CD14-positive monocyte (primary cell): ENCODE measurements at regions not wholly inside any gene's neighbourhood (a gene's known extent, or its start where the extent isn't known, plus 50 kb on each side); places are given as distances from the start of the nearest gene placed in this dataset.
A peak's percentile ranks its signal among the peaks of the same experiment; 100 is the strongest.

Source experiments
- DNase-seq, 3 donors: peaks; one replicate each; pipeline ENCODE4 v3.0.0-alpha.2; 2011 to 2022
- H2AFZ ChIP-seq: 2 replicates; pipeline ENCODE4 v1.6.0; 2012; ENCODE audit warnings: mild to moderate bottlenecking, low read depth, low read length, inconsistent platforms; ENCODE audit not compliant: insufficient read depth, poor library complexity, severe bottlenecking
- H3K27ac ChIP-seq, 2 donors: 1 replicate in 1 of 2; 2 replicates in 1 of 2; pipeline ENCODE4 v1.5.1; 2012 to 2013; ENCODE audit warnings: low read length in 2 of 2, control low read depth in 1 of 2, inconsistent platforms in 1 of 2, low read depth in 1 of 2, mild to moderate bottlenecking in 1 of 2
- H3K27me3 ChIP-seq, 2 donors: one replicate each; pipeline versions ENCODE4 v1.6.0 to v1.6.1; 2011 to 2013; ENCODE audit warnings: low read length in 2 of 2; ENCODE audit not compliant: control insufficient read depth in 2 of 2, insufficient read depth in 2 of 2
- H3K36me3 ChIP-seq, 2 donors: replicated peaks in 1 of 2; 1 replicate in 1 of 2; 2 replicates in 1 of 2; pipeline versions ENCODE4 v1.5.1 to v1.6.1; 2012 to 2013; ENCODE audit warnings: low read length in 2 of 2, control low read depth in 1 of 2, inconsistent platforms in 1 of 2, mild to moderate bottlenecking in 1 of 2; ENCODE audit not compliant: insufficient read depth in 2 of 2, control insufficient read depth in 1 of 2
- H3K4me1 ChIP-seq, 2 donors: 1 replicate in 1 of 2; 2 replicates in 1 of 2; pipeline versions ENCODE4 v1.5.1 to v1.6.1; 2012 to 2013; ENCODE audit warnings: low read length in 2 of 2, control low read depth in 1 of 2, inconsistent platforms in 1 of 2, mild to moderate bottlenecking in 1 of 2, moderate library complexity in 1 of 2; ENCODE audit not compliant: insufficient read depth in 2 of 2, control insufficient read depth in 1 of 2
- H3K4me2 ChIP-seq: replicated peaks from 2 replicates; pipeline ENCODE3; 2012; ENCODE audit warnings: low read length, moderate library complexity, mild to moderate bottlenecking; ENCODE audit not compliant: poor library complexity, severe bottlenecking; ENCODE audit errors: extremely low read depth
- H3K4me3 ChIP-seq, 3 experiments: fragments of 200-600 bp in 1 of 3; sonication (generic) in 1 of 3; replicated peaks in 1 of 3; 1 replicate in 2 of 3; 2 replicates in 1 of 3; pipeline ENCODE4 v1.5.1; 2011 to 2013; ENCODE audit warnings: low read length in 3 of 3, mild to moderate bottlenecking in 3 of 3, control low read depth in 2 of 3, low read depth in 2 of 3, inconsistent platforms in 1 of 3, moderate library complexity in 1 of 3
- H3K79me2 ChIP-seq: 2 replicates; pipeline ENCODE4 v1.6.0; 2012; ENCODE audit warnings: mild to moderate bottlenecking, control low read depth, inconsistent platforms, low read length, moderate library complexity; ENCODE audit not compliant: insufficient read depth
- H3K9ac ChIP-seq: 2 replicates; pipeline ENCODE4 v1.6.0; 2017; ENCODE audit warnings: low read length, mild to moderate bottlenecking; ENCODE audit not compliant: insufficient read depth, poor library complexity, severe bottlenecking
- H3K9me3 ChIP-seq, 2 donors: replicated peaks in 1 of 2; 1 replicate in 1 of 2; 2 replicates in 1 of 2; pipeline versions ENCODE4 v1.5.1 to v1.6.1; 2012 to 2013; ENCODE audit warnings: low read length in 2 of 2, control low read depth in 1 of 2; ENCODE audit not compliant: control insufficient read depth in 1 of 2, insufficient read depth in 1 of 2
- H4K20me1 ChIP-seq: 2 replicates; pipeline ENCODE4 v1.6.0; 2012; ENCODE audit warnings: mild to moderate bottlenecking, low read length, control low read depth, moderate library complexity; ENCODE audit not compliant: insufficient read depth
- H3K27ac Mint-ChIP-seq, 7 donors: one replicate each; pipeline ENCODE4 v1.8.0; 2020; ENCODE audit warnings: mild to moderate bottlenecking in 7 of 7, mixed read lengths in 7 of 7, moderate library complexity in 6 of 7, inconsistent platforms in 2 of 7
- H3K27me3 Mint-ChIP-seq, 3 donors: one replicate each; pipeline ENCODE4 v1.8.0; 2021 to 2022; ENCODE audit warnings: low read depth in 3 of 3, mild to moderate bottlenecking in 3 of 3, mixed read lengths in 3 of 3, moderate library complexity in 3 of 3, inconsistent platforms in 1 of 3
- H3K36me3 Mint-ChIP-seq, 2 donors: one replicate each; pipeline ENCODE4 v1.8.0; 2020; ENCODE audit warnings: mixed read lengths in 2 of 2, inconsistent platforms in 1 of 2, mild to moderate bottlenecking in 1 of 2
- H3K4me1 Mint-ChIP-seq: one replicate; pipeline ENCODE4 v1.8.0; 2020; ENCODE audit warnings: mild to moderate bottlenecking, mixed read lengths
- H3K4me3 Mint-ChIP-seq, 2 donors: one replicate each; pipeline ENCODE4 v1.8.0; 2020; ENCODE audit warnings: mild to moderate bottlenecking in 2 of 2, mixed read lengths in 2 of 2, moderate library complexity in 1 of 2
- H3K9me3 Mint-ChIP-seq, 7 donors: one replicate each; pipeline ENCODE4 v1.8.0; 2020 to 2022; ENCODE audit warnings: mixed read lengths in 7 of 7, mild to moderate bottlenecking in 6 of 7, moderate library complexity in 6 of 7, inconsistent platforms in 2 of 7
- CTCF ChIP-seq: fragments of 200-600 bp; IDR thresholded peaks from one replicate; pipeline ENCODE4 v1.8.0; 2022; ENCODE audit warnings: antibody characterized with exemption, mild to moderate bottlenecking
- WGBS: methylation state at CpG from one replicate; pipeline ENCODE4 v1.1.5; 2013; ENCODE audit warnings: missing lambda C conversion rate; ENCODE audit not compliant: insufficient coverage; 5-methylcytosine and 5-hydroxymethylcytosine counted together
- intact Hi-C, 2 donors: fragments of 100-400 bp; cut with micrococcal nuclease; formaldehyde crosslinking; loops; one replicate each; pipeline versions ENCODE4 v1.15.0 to v1.15.1; 2023

- Histone ChIP-seq H3K9me3 (peaks cover 9 to 26% of the 10 kb centered on the region in 2 donors), H3K9ac (peak overlapping the region; percentile 28), H3K36me3 (no peaks in the 10 kb centered on the region), H3K4me2 (peak overlapping the region; percentile 88), H3K4me3 (peak overlapping the region; percentile 43 to 79 (median 73)), H3K4me1 (peaks cover 6 to 12% of the 10 kb centered on the region in 2 donors), H3K27me3 (peaks cover 28 to 43% of the 10 kb centered on the region in 2 donors), H4K20me1 (no peaks in the 10 kb centered on the region), H2AFZ (peak overlapping the region; percentile 82), H3K79me2 (no peaks in the 10 kb centered on the region), H3K27ac (no peak overlapping the region)
- H3K27ac Mint-ChIP-seq = no peak overlapping the region
- TF ChIP-seq CTCF = no peak
- peaks cover 14% of the 10 kb centered on the region for H3K4me1 Mint-ChIP-seq
- H3K36me3 Mint-ChIP-seq = peaks cover 6 to 8% of the 10 kb centered on the region in 2 donors
- WGBS = 0% methylated on average over 93 of the region's 108 CpGs
- DNase-seq = peak in 2 of 3 donors; percentile 1 to 14
- peak overlapping the region; percentile 90 to 94 for H3K4me3 Mint-ChIP-seq
- intact Hi-C loops = no loop called here
- peaks cover 13 to 28% (median 20%) of the 10 kb centered on the region in 7 donors for H3K9me3 Mint-ChIP-seq
- peaks cover 32 to 49% (median 39%) of the 10 kb centered on the region in 3 donors for H3K27me3 Mint-ChIP-seq
Measured at GRCh38 chr7:18086165-18087025, 58.7 kb upstream of the PRPS1L1 start.

GRCh38 chr7:18087026-18087686, 59.5 kb upstream of the PRPS1L1 start:
- H3K9me3 Mint-ChIP-seq = peaks cover 6 to 23% (median 12%) of the 10 kb centered on the region in 7 donors
- H3K27ac ChIP-seq = no peak overlapping the region
- H3K4me3 Mint-ChIP-seq = peak overlapping the region; percentile 90 to 94
- H3K4me3 ChIP-seq = peak overlapping the region; percentile 40 to 79 (median 43)
- H3K4me2 ChIP-seq = peak overlapping the region; percentile 88
- peak overlapping the region; percentile 82 for H2AFZ ChIP-seq
- peaks cover 31 to 49% (median 39%) of the 10 kb centered on the region in 3 donors for H3K27me3 Mint-ChIP-seq
- peak in 1 of 3 donors; percentile 3 for DNase-seq
- H3K9ac ChIP-seq = no peak overlapping the region
- TF ChIP-seq CTCF = no peak
- intact Hi-C loops = no loop called here
- peak overlapping the region in 2 of 7 donors; percentile 30 to 33 for H3K27ac Mint-ChIP-seq
- peaks cover 6 to 12% of the 10 kb centered on the region in 2 donors for H3K4me1 ChIP-seq
- WGBS = 20% methylated on average over 23 of the region's 38 CpGs
- H3K36me3 Mint-ChIP-seq = peaks cover 6 to 8% of the 10 kb centered on the region in 2 donors
- peaks cover 14% of the 10 kb centered on the region for H3K4me1 Mint-ChIP-seq
- H3K36me3 ChIP-seq = no peaks in the 10 kb centered on the region
- no peaks in the 10 kb centered on the region for H4K20me1 ChIP-seq
- H3K79me2 ChIP-seq = no peaks in the 10 kb centered on the region
- peaks cover 6 to 18% of the 10 kb centered on the region in 2 donors for H3K9me3 ChIP-seq
- H3K27me3 ChIP-seq = peaks cover 28 to 43% of the 10 kb centered on the region in 2 donors
